ENCODE measurements at regions not wholly inside any gene's neighbourhood (a gene's known extent, or its start where the extent isn't known, plus 50 kb on each side); places are given as distances from the start of the nearest gene placed in this dataset.

DNA sequence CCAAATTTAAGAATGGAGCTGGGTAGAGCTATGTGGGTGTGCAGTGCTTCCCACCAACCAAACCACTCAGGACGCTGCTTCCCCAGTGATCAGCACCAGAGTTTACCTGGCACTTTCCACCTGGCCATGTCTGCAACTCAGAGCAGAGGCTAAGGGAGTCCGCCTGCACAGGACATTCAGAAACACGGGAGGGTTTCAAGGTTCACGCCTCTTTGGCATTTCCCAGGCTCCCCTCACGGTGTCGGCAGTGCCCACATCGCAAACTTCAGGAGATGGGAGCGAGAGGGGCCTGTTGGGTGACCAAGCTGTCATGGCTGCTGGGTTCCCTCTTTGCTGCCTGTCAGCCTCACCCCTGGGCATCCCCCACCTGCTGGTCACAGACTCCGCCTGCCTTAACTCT, 161.5 kb downstream of the NXNL2 start:
- DNase-seq = no peak

DNA sequence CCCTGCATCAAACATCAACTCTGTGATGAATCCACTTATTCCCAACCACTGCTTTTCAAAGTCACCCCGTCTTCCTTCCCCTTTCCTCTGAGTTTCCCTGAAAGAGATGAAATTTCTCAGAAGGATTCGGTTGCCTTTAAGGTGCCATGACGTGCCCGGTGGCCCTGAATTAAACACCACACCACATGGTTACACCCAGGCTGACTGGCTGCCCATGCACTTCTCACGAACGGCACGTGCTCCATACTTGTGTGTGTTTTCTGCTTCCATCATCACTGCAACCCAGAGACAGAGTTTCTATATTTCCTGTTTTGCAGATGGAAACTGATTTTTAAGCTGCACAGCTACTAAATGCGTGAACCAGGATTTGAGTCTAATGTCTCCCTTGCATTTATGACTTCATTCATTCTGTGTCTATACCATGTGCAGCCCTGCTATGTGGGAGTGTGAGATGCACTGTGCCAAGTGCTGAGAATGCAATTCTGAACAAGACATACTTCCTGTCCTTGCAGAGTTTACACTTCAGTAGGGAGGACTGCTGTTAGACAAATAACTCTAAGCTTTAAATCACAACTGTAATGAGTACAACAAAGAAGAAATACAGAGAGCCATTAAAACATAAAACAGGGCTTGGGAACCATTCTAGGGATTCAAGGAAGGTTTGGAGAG, 162.9 kb downstream of the NXNL2 start:
- no peak for DNase-seq

DNA sequence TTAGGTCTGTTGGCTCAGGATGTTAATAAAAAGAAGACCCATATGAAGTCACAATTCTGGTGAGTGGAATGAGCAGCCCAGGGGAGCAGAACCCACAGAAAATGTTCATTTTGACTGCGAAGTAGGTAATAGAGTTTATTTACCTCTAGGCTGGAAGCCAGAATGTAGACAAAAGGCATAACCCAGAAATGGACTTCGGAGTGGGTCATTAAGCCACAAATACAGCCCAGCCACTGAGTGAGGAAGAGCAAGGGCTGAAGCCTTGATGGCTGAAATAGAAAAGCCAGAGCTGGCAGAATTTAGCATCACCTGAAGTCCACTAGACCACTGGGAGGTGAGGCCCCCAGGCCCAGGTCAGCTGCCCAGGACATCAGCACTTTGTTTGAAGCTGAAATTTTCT, 168.0 kb downstream of the NXNL2 start:
- DNase-seq = no peak

DNA sequence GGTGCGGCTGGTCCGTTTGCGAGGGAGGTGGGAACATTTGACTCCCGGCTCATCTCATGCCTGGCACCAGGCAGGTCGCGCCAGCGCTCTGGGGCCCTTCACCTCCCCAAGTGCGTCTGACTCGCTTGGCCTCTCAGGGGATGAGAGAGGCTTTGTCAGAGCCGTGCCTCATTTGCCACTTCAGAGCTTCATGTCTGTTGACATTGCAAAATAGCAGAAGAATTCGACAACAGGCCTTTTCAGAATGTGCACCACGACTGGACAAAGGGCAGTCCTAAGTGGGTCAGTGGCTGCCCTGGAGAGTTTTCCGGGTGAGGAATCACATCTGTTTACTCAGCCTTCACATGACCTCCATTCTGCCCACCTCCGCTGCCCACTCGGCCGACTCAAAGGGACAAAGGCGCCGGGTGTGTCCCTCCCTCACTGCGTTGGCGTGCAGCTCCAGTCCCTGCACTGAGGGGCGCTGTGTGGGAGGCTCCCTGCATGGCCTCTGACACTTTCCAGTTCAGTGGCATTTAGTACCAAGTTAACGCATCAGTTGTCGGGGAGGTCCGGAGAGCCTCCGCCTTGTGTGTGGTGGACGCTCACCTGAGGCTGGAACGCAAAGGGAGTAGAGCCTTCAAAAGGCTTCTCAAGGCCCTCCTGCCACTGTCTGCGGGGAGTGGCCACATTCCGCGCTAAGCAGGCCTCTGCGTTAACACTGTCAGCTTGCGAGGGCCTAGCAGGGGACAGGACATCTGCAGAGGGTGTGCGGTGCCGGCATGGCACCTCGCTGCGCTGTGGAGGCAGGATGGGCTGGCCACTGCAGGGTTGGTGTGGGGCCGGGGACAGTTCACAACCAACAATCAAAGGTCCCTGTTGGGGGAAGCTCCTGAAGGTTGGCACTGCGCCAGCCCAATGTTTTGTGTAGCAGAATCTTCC, 171.5 kb downstream of the NXNL2 start:
- DNase-seq = no peak

DNA sequence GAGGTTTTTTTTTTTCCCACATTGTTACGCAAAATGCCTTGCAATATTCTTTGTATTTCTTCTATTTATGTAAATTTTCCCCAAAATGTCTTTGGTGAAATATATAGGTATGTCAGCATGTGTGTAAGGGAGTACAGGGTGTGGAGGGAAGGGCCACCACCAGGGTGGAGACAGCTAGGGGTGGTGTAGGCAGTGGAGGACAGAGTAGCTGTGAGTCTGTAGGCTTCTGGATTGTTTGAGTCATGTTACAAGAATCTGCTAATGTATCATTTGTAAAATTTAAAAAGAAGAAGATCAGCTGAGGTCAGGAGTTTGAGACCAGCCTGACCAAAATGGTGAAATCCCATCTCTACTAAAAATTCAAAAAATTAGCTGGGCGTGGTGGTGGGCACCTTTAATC, 175.5 kb downstream of the NXNL2 start:
- DNase-seq = no peak

DNA sequence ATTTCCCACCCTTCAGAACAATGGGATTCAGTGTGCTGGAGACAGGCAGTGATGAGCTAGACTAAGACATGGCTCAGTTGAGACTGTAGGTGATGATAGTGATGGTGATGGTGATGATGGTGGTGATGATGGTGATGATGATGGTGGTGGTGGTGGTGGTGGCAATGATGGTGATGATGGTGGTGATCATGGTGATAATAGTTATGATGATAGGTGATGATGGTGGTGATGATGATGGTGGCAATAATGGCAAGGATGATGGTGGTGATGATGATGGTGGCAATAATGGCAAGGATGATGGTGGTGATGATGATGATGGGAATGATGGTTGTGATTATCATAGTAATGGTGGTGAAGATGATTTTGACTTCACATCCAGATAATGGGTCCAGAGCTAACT, 176.7 kb downstream of the NXNL2 start:
- no peak for DNase-seq

DNA sequence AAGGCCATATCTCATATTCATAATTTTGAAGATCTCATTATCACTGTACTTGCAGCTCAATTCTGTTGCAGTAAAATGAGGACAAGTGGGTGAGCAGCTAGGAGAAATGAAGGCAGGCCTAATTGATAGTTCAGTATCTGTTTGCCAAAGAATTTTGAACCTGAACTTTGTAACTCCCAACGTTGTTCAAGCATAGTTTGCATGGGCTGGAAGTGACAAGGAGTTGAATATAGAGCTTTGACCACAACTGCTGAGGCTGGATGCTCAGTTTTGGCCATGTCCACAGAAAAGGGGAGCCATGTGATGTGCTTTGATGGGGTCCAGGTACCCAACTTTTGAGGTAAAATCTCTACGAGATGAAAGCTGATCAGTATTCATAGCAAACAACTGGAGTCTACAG, 177.5 kb downstream of the NXNL2 start:
- no peak for DNase-seq

DNA sequence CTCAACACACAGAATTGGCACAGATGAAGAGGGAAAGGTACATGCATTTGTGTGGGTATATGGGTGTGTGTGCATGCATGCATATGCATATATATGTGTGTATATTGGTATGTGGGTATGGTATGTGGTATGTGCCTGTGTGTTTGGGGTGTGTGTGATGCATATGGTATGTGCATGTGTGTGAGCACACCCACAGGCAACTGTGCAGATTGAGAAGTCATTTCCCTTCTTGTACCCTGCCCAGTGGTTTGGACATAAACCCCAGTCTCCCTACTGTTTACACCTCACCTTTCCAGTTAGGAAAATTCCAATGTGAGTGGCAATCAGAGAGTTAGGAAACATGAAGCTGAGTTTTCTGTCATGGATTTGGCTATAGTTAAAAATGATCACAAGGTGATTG, 178.0 kb downstream of the NXNL2 start:
- no peak for DNase-seq

DNA sequence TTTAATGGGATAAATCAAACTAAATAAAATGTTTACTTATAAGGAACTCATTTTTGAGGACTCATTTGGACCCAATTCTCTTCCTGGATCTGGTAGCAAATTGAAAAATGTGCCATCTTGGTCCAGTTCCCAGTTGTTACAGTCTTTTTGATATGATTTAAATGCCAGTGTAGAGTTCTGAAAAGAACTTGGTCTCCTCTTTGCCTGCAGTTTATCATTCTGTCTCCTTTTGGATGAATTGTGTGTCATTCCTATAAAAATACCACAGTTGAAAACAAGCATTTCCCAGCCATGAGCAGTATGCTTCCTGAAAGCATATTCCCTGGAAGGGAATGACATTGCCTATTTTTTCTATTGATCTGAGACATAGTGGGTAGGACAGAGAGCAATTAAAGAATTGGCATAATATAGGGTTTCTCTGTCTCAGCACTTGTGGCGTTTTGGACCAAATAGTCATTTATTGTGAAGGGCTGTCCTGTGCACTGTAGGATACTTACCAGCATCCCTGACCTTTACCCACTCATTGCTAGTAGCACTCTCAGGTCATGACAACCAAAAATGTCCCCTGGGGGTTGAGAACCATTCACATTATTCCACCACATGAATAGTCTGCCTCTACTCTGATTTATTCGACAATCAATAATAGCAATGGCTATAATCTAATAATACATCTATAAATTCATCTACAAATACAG, 181.8 kb downstream of the NXNL2 start:
- no peak for DNase-seq

DNA sequence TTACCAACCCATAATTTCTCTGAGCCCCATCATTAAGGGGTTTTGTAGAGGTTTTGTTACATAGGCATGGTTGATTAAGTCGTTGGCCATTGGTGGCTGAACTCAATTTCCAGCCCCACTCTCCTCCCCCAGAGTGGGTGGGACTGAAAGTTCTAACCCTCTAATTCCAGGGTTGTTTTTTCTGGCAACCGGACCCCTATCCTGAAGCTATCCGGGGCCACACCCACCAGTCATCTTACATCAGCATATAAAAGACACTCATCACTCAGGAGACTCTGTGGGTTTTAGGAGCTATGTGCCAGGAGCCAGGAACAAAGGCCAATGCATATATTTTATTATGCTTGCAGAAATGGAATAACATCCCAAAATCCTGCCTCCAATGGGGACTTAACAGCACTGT, 186.0 kb downstream of the NXNL2 start:
- DNase-seq = peak; percentile 53

DNA sequence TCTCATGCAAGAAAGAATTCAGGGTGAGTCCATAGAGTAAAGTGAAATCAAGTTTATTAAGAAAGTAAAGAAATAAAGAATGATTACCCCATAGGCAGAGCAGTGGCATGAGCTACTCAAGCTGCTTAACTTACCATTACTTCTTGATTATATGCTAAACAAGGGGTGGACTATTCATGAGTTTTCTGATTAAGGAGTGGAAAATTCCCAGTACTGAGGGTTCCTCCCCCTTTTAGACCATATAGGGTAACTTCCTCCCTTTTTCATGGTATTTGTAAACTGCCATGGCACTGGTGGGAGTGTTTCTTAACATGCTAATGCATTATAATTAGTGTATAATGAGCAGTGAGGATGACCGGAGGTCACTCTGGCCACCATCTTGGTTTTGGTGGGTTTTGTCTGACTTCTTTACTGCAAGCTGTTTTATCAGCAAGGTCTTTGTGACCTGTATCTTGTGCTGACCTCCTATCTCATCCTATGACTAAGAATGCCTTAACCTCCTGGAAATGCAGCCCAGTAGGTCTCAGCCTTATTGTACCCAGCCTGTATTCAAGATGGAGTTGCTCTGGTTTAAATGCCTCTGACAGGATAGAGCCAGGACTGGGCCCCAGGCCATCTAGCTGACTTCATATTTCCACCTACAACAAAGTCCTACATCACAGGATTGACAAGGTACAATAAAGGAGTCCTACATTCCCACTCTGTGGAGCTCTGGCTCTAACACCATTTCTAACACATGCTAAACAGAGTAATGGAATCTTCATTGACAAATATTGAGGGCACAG, 186.7 kb downstream of the NXNL2 start:
- DNase-seq = no peak

DNA sequence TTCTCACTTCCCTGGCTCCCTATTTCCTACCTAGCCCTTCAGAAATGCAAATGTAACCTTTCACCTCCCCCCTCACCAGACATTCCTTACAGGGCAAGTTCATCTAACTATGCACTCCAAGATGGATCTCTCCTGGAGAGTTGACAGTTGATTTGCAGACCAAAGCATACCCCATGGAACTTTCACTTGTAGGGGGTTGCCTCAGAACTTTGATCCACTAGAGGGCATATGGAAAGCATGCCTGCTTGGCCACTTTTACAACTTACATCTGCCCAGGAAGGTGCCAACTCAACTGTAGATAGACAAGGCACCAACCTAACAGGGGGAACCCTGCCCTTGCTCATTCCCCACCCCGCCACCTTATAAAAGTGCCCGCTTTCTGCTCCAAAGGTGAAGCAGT, 187.8 kb downstream of the NXNL2 start:
- no peak for DNase-seq

DNA sequence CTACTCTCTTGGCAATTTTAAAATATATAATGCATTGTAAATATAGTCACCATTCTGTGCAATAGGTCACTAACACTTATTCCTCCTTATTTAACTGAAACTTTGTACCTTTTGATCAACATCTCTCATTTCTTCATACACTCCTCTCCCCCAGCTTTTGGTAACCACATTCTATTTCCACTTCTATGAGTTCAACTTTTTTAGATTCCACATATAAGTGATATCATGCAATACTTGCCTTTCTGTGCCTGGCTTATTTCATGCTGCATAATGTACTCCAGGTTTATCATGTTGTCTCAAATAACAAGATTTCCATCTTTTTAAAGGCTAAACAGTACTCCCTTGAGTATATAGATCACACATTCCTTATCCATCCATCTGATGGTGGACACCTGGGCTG, 188.8 kb downstream of the NXNL2 start:
- no peak for DNase-seq

DNA sequence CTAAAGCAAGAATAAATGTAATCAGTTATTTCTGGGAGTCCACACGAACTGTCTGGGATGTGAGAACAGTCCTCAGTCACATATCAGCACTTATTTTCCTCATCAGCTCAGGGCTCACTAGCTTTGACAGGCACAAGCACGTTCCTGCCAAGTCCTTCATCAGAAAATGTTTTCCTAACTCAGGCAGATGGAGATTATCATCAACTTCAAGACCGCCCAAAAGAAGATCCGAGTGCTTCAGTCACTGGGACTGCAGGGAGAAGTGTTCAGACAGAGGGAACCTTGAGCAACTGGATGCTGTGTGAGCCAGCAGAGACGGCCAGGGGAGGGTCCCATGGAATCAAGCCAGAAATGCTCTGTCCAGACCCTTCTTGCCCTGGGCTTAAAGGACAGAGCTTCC, 189.4 kb downstream of the NXNL2 start:
- DNase-seq = no peak

DNA sequence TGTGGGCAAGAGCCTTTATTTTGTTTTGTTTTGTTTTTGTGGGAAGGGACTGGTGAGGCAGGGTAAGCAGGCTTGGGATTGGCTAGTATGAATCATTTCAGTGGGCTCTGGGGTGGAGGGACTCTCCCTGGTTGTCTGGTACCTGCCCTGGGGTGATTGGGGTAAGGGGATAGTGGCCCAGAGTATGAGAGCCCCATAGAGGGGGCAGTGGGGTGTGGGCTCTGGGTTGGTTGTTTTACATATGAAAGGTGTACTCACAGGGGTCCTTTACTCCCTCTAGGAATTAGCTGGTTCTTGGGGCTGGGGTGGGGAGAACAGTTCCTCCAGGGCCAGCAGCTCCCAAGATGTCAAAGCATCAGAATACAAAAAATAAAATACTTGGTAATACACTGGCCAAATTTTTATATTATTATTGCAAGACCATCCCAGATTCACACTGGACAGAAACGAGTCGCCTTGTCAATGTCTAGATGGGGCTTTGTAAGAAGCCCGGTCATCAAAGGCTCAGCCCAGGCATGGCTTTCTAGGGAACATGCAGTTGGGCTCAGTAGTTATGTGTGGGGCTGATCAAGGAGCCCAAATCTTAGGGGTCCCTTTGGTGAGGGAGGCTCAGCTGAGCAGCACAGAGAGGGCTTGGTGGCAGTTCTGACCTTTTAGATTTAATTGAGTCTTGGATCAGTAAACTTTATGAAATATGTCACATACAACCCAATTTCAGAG, 190.5 kb downstream of the NXNL2 start:
- no peak for DNase-seq

DNA sequence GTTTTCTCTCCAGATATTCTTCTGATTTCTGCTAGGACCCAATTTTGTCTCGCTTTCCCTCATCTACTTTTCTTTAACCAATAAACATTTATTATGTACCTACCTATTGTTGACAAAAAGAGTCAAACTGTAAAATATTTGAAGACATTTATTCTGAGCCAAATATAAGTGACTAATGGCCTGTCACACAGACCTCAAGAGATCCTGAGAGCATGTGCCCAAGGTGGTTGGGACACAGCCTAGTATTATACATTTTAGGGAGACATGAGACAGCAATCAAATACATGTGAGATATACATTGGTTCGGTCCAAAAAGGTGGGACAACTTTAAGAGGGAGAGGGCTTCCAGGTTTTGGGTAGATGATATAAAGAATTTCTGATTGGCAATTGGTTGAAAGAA, 191.8 kb downstream of the NXNL2 start:
- no peak for DNase-seq

DNA sequence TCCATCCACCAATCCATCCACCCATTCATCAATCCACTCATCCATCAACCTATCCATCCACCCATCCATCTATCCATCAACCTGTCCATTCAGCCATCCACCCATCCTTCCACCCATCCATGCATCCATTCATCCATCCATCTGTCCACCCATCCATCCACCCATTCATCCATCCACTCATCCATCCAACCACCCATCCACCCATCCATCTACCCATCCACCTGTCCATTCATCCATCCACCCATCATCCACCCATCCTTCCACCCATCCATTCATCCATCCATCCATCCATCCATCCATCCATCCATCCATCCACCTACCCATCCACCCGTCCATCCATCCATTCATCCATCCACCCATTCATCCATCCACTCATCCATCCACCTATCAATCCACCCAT, 195.8 kb downstream of the NXNL2 start:
- no peak for DNase-seq

DNA sequence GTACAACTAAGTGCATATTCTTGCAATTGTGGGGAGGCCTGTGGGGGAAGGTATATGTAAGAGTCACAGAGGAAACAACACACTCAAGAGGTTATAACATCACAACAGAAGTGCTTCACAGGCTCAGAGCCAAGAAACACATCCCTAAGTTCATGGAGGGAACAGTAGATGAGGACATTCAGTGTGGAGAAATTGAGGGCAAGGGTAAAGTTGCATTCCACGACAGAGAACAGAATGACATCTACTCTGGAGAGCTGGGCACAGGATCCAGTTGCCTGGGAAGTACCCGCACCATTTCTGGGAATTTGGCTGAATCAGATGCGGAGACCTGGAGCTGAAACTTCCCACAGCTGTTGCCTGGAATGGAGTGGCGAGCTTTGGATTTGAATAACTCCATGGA, 197.2 kb downstream of the NXNL2 start:
- no peak for DNase-seq

DNA sequence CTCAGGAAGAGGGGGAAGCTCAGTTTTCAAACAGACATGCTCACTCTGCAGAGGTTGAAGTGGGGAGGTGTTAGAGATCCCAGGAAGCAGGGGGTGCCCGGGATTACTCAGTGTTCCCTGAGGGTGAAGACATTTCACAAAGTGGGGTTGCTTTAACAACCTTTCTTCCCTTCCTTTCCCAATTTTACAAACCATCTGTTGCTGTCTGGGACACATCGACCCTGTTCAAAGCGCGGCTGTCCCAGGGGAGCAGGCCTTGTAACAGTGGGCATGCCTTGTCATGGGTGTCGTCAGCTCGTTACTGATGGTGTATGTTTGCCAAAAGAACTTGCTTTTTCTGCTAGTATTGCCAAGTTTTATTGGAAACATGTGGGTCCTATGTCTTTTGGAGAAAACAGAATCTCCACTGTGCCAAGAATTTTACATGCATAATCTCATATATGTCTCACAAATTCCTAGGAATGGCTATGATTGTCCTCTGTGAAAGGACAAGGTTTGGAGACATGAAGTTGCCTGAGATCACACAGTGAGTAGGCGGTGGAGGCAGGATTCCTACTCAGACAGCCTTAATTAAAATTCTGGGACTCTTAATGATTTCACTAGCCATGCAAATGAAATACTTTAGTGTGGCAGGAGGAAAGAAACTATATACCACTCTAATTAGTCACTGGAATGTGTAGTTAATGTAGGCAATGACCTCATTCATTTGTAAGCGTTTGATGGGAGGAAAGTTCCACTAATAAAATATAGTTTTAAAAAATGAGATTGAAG, 198.9 kb downstream of the NXNL2 start:
- no peak for DNase-seq

DNA sequence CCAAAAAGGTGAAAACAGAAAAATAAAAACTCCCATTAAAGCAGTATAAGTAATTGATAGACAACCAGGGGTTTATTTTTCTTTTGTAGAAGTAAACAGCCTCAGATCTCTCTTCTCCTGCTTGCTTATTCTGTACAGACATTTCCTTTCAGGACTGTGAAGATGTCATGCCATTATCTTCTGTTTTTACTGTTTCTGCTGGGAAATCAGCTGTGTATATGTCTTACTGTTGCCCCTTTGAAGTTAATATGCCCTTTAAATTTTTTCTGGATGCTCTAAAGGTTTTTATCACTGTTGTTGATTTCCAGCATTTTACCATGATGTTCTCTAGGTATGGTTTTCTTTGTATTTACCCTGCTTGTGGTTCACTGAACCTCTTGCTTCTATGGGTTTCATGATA, 199.5 kb downstream of the NXNL2 start:
- no peak for DNase-seq

DNA sequence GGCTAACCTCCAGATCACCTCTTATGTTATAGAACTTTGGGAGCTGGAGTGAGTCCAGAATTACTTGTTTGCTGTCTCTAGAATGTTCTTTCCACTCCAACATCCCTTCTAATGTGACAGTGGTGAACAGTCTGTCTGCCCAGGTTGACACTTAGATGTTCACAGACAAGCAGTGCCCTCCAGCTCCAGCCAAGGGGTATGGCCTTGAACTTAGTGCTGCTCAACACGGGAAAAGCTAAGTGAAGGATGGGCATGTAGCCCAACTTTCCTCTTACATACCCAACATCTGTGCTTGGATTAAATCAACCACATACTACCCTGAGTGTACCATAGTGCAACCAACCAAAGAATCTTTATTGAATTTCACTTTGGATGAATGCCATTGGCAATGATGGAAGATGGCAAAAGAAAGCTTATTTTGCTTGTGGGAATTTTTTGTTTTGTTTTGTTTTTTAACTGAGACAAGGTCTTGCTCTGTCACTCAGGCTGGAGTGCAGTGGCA, 201.2 kb downstream of the NXNL2 start:
- DNase-seq = no peak

All from femur (tissue), 1 donor.